ENCODE measurements at regions not wholly inside any gene's neighbourhood (a gene's known extent, or its start where the extent isn't known, plus 50 kb on each side); places are given as distances from the start of the nearest gene placed in this dataset.
"Not testable (repeated sequence)": the region's sequence is repeated elsewhere in the genome, so short reads cannot be mapped to it uniquely, and the experiment has no call there.

- no peak for DNase-seq
These were observed 90.6 kb upstream of the AMN1 start for GRCh38 chr12:31819427-31819826.

DNA sequence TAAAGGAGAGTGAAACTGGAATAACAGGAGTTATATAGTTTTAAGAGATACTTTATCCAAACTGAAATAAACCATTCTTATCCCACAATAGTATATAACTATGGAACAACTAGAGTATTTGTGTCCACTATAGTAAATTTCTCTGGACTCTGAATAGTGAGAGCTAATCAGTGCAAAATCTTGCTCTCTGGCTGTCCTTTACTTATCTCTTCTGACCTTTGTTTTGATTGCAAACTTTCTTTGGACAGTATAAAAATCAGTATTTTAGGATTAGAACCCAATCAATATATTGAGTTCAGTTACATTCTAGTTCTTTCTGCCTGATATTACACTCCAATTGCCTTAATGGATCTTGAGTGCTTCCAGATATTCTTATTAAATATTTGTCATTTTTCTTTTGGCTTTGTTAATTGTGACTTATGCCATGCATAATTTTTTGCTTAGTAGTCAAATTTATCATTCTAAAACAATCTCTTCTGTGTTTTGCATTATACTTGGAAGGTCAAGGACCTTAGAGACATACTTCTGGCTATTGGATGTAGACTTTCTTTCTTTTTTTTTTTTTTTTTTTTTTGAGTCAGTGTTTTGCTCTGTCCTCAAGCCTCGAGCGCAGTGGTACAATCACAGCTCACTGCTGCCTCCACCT, 89.9 kb upstream of the AMN1 start:
- no peak for DNase-seq

DNA sequence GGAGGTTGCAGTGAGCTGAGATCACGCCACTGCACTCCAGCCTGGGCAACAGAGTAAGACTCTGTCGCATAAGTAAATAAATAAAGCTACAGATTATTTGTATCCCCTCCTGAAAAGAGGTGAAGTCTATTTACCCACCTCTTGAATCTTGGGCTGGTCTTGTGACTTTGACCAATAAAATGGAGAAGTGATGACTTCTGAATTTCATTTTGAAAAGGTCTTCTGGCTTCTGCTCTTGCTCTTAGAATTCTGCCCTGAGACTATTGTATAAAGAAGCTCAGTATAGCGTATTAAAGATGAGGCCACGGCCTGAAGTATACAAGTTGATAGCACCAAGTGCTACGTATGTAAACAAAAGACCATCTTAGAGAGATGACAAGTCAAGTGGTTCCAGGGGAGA, 88.3 kb upstream of the AMN1 start:
- no peak for DNase-seq

GRCh38 chr12:31815096-31815495, 86.3 kb upstream of the AMN1 start:
- DNase-seq, result no peak

GRCh38 chr12:31813305-31813704, 84.5 kb upstream of the AMN1 start:
- DNase-seq, result no peak

GRCh38 chr12:31807773-31808097, 78.9 kb upstream of the AMN1 start:
- DNase-seq, result no peak

DNA sequence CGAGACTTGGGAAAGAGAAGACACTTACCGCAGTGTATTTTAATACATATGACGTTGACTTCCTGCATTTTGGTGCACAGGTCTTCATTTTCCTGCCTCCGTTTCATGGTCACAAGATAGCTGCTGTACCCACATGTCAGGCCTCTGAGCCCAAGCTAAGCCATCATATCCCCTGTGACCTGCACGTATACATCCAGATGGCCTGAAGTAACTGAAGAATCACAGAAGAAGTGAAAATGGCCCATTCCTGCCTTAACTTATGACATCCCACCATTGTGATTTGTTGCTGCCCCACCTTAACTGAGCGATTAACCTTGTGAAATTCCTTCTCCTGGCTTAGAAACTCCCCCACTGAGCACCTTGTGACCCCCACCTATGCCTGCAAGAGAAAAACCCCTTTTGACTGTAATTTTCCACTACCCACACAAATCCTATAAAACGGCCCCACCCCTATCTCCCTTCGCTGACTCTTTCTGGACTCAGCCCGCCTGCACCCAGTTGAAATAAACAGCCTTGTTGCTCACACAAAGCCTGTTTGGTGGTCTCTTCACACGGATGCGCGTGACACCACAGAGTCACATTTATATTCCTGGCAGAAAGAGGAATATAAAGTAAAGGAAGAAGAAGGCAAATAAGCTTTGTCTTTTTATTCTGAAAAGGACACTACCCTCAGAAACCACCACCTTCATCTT, 78.4 kb upstream of the AMN1 start:
- not testable (repeated sequence) for DNase-seq

- not testable (repeated sequence) for DNase-seq
These were observed 76.9 kb upstream of the AMN1 start for GRCh38 chr12:31805681-31806080.

DNA sequence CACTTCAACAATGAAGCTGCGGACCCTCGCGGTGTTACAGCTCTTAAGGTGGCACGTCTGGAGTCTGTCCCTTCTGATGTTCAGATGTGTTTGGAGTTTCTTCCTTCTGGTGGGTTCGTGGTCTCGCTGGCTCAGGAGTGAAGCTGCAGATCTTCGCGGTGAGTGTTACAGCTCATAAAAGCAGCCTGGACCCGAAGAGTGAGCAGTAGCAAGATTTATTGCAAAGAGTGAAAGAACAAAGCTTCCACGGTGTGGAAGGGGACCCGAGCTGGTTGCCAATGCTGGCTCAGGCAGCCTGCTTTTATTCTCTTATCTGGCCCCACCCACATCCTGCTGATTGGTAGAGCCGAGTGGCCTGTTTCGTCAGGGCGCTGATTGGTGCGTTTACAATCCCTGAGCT, 75.9 kb upstream of the AMN1 start:
- DNase-seq, result not testable (repeated sequence)

DNA sequence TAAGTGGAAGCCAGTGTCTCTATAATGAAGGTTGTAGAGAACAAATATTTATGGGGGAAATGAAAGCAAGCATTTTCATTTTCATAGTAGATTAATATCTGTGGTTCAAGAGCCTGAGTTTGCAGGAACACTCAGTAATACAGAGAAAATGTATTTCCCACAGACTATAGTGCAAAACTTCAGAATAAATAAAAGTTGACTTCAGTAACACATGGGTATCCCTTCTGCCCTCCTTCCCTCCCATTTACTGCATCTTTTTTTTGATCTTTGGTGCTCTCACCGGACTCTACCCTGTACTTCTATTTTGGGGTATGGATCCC, 75.3 kb upstream of the AMN1 start:
- DNase-seq, result no peak

GRCh38 chr12:31803306-31804184, 74.7 kb upstream of the AMN1 start:
- no peak for DNase-seq

DNA sequence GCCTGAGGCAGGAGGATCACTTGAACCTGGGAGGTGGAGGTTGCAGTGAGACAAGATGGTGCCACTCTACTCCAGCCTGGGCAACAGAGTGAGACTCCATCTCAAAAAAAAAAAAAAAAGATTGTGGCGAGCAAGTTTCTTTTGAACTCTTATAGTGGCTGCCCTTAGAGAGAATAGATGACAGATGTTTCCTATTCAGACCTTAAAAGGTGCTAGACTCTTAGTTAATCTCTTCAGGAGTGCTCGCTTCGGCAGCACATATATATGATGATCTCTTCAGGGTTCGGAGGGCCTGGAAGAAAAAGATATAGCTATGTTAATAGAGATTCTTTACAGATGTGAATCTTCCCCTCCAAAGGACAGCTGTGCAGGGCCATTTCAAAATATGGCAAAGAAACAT, 73.1 kb upstream of the AMN1 start:
- no peak for DNase-seq

DNA sequence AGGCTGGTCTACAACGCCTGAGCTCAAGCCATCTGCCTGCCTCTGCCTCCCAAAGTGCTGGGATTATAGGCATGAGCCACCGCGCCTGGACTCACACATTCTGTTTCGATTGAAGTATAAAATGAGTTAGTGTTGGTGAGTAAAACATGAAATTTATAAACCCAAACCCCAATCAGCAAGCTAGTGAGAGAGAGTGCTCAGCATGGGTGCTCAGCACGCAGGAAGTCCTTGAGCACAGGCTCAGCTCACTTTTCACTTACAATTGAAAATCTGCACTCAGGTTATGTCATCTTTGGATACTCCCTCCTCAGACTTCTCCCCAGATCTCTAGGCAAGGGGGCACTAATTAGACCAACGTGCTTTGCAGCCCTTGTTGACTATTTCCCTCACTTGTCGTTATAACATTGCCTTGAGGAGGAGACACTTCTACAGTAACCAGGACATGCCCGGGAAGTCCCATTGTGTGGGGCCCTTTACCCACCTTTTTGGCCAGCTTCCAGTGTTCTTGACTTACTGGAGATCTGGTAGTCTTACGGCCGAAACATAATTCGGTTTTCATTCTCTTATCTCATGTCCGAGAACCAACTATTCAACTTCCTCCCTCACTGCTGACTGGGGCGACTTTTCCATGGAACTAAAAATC, 68.5 kb upstream of the AMN1 start:
- no peak for DNase-seq

GRCh38 chr12:31796270-31796951, 67.6 kb upstream of the AMN1 start:
- DNase-seq, result no peak

DNA sequence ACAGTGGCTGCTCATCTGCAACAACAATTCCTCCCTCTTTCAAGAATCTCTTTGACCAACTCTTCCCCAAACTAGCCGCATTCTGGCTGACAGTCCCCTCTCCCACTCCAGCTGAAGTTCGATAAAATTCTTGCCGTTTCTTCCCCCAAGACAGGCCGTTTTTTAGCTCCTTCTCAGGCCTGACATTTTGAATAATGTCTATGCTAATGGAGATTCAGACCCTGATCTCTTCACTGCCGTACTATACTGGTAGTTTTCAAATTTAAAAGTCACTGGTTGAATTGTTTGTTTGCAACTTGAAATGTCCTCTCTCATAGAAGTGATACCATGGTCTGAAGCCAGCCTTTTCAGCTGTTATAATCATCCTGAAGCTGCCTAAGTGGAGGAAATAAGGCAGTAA, 65.9 kb upstream of the AMN1 start:
- DNase-seq, result no peak

DNA sequence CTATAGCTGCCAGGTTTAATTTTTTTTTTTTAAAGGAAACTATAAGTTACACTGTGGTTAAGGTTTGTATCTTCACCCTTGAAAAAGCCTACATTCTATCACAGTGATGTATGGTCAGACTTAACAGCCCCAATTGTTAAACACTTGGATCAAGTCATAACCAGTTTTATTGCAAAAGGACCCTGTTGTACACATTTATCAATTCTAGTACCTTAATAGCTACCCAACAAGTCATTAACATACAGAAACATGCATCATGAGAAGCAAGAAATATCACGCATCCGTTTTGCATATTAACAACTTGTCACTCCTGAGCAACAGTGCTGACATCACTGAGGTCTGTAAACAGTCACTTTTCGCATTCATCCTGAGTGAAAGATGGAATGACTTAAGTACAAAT, 62.4 kb upstream of the AMN1 start:
- not testable (repeated sequence) for DNase-seq

- DNase-seq, result no peak
These were observed 61.9 kb upstream of the AMN1 start for GRCh38 chr12:31790759-31791158.

DNA sequence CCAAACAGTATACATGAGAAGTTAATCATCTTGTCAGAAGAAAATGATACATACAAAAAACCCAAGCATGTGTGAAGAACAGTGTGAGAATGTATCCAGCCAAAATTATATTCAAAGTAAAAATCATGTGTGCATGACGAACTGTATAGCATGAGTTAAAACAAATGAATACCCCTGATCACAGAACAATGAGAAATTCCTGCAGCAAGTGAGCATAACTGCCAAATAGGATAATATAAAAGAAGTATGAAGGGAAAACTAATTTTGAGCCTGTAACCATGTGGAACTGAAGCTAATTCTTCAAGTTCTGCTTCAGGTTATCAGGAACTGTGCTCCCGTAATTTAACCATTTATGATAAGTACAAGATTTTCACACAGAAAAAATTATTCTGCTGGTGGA, 56.5 kb upstream of the AMN1 start:
- DNase-seq, result no peak

DNA sequence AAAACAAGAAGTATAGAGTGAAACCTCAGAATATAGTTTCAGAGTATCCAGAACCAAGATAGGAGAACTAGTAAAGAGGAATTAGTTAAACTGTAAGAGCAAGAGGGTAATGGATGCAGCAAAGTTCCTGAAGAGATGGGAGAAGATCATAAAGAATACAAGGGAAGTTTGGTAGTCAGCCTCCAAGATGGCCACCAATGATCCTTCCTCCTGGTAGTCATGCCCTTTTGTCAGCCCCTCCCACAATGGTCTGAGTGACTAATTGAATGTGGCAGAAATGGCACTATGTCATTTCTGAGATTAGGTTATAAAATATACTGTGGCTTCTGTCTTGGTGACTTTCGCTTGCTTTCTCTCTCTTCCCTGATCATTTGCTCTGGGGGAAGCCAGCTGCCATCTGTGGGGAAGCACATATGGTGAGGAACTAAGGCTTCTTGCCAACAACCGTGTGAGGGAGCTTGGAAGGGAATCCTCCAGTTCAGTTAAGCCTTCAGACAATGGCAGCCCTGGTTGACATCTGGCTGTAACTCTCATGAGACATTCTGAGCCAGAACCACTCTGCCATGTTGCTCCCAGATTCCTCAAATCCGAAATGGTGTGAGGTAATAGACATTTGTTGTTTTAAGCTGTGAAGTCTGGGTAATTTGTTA, 55.3 kb upstream of the AMN1 start:
- DNase-seq, result no peak

- no peak for DNase-seq
These were observed 54.7 kb upstream of the AMN1 start for GRCh38 chr12:31783556-31783955.

- DNase-seq, result no peak
These were observed 53.2 kb upstream of the AMN1 start for GRCh38 chr12:31781894-31782540.

- no peak for DNase-seq
These were observed 51.3 kb upstream of the AMN1 start for GRCh38 chr12:31780096-31780495.

All from cerebellar nuclear complex (tissue), 1 donor.